ENCODE measurements at regions not wholly inside any gene's neighbourhood (a gene's known extent, or its start where the extent isn't known, plus 50 kb on each side); places are given as distances from the start of the nearest gene placed in this dataset.

GRCh38 chr3:118036215-118036614 lies 998.4 kb downstream of the IGSF11 start:
- no TSS peak for BruUV-seq (replicated peaks)
- no peak for FAIRE-seq
- TF ChIP-seq ARNT (IDR thresholded peaks at IDR 0.05) = no peak
- TF ChIP-seq RBM25 (IDR thresholded peaks at IDR 0.05; ENCODE audit: low read depth, low read length, severe bottlenecking) = no peak
- no peak for TF ChIP-seq PHTF2 (CRISPR knock-in tag; IDR thresholded peaks at IDR 0.05)
- TF ChIP-seq KDM1A (IDR thresholded peaks at IDR 0.05) = no peak
- no peak for TF ChIP-seq THAP7 (CRISPR knock-in tag; IDR thresholded peaks at IDR 0.05)
- TF ChIP-seq BCLAF1 (IDR thresholded peaks at IDR 0.05; ENCODE audit: borderline replicate concordance in 1 of 2, control insufficient read depth in 1 of 2, low read depth in 2 of 2, low read length in 1 of 2) = no peak
- TF ChIP-seq ZKSCAN1 (IDR thresholded peaks at IDR 0.05; ENCODE audit: low read depth, low read length) = no peak
- no peak for TF ChIP-seq ZMIZ1 (IDR thresholded peaks at IDR 0.05; ENCODE audit: low read depth in 2 of 2, low read length in 2 of 2)
- TF ChIP-seq HNRNPLL (IDR thresholded peaks at IDR 0.05; ENCODE audit: low read depth, low read length, poor library complexity, severe bottlenecking) = no peak
- no peak for TF ChIP-seq JUN (IDR thresholded peaks at IDR 0.05; ENCODE audit: borderline replicate concordance, low read depth, low read length)
- TF ChIP-seq JUN (CRISPR knock-in tag; IDR thresholded peaks at IDR 0.05; ENCODE audit: borderline replicate concordance) = no peak
- TF ChIP-seq BRD4 (IDR thresholded peaks at IDR 0.05) = no peak
- no peak for TF ChIP-seq NFE2L1 (tag; IDR thresholded peaks at IDR 0.05; ENCODE audit: borderline replicate concordance, low read depth)
- TF ChIP-seq MCM3 (IDR thresholded peaks at IDR 0.05) = no peak
- no peak for TF ChIP-seq POU5F1 (IDR thresholded peaks at IDR 0.05; ENCODE audit: borderline replicate concordance, low read depth, low read length, partially characterized antibody)
- no peak for TF ChIP-seq CBFA2T2 (conservative IDR thresholded peaks at IDR 0.05)
- no peak for TF ChIP-seq PML (IDR thresholded peaks at IDR 0.05; ENCODE audit: low read length)

More at GRCh38 chr3:118036215-118036614, 998.4 kb downstream of the IGSF11 start:
- no peak overlapping the region for H3K4me2 ChIP-seq (ENCODE audit: insufficient read depth, low read length)
- POLR2A ChIA-PET = no interaction called here
- no peak overlapping the region for H3K27ac ChIP-seq (ENCODE audit: extremely low read depth, low read depth, low read length)
- DNase-seq (ENCODE audit: extremely low read depth in 1 of 4, low spot score in 3 of 4) (no peak), ATAC-seq (no peak)
- no peaks in the 10 kb centered on the region for H3K4me1 ChIP-seq (replicated peaks in 1 of 2; ENCODE audit: control insufficient read depth in 2 of 2, insufficient read depth in 2 of 2, low read length in 2 of 2)
- in situ Hi-C loops (cut with MboI) (no loop called here), intact Hi-C loops (cut with micrococcal nuclease) (no loop called here)
- WGBS (ENCODE audit: insufficient coverage, low coverage, missing lambda C conversion rate) = 0% methylated on average over 1 of the region's 1 CpG
- CTCF ChIA-PET (ENCODE audit: low intra/inter-chr PET ratio) = no interaction called here
- no peaks in the 10 kb centered on the region for H3K9me1 ChIP-seq (ENCODE audit: control insufficient read depth, insufficient read depth, low read length)
- H3K9ac ChIP-seq (ENCODE audit: insufficient read depth in 1 of 2, low read depth in 2 of 2, low read length in 2 of 2) = no peak overlapping the region
- H2AFZ ChIP-seq (ENCODE audit: low read depth, low read length) = no peak overlapping the region
- H3K79me2 ChIP-seq (ENCODE audit: control insufficient read depth, insufficient read depth, low read length) = no peaks in the 10 kb centered on the region
- H3K36me3 ChIP-seq (ENCODE audit: control insufficient read depth, insufficient read depth, low read length) = no peaks in the 10 kb centered on the region
- H3K4me3 ChIP-seq = no peak overlapping the region
- H3K27me3 ChIP-seq (ENCODE audit: control insufficient read depth in 2 of 2, insufficient read depth in 2 of 2, low read length in 2 of 2) = no peaks in the 10 kb centered on the region
- no peaks in the 10 kb centered on the region for H4K20me1 ChIP-seq (replicated peaks; ENCODE audit: control insufficient read depth, insufficient read depth, low read length)
- no peaks in the 10 kb centered on the region for H3K9me3 ChIP-seq (replicated peaks; ENCODE audit: control insufficient read depth, insufficient read depth, low read depth, low read length)

Data from K562 (cell line).